NCI-H2171 treated with DMSO at 0.1 percent for 48 hours (cell line): ENCODE measurements at regions not wholly inside any gene's neighbourhood (a gene's known extent, or its start where the extent isn't known, plus 50 kb on each side); places are given as distances from the start of the nearest gene placed in this dataset.
"Not testable (repeated sequence)": the region's sequence is repeated elsewhere in the genome, so short reads cannot be mapped to it uniquely, and the experiment has no call there.

Source experiments
- DNase-seq: peaks from one replicate; lab custom pipeline; 2025; lab: John Stamatoyannopoulos, UW

- DNase-seq: no peak
These were observed 54.7 kb upstream of the NRIP1 start for GRCh38 chr21:15119486-15119885.

GRCh38 chr21:15121097-15121654, 56.4 kb upstream of the NRIP1 start:
- no peak for DNase-seq

- DNase-seq: no peak
These were observed 56.9 kb upstream of the NRIP1 start for GRCh38 chr21:15121655-15122120.

GRCh38 chr21:15122241-15122640, 57.4 kb upstream of the NRIP1 start:
- no peak for DNase-seq

GRCh38 chr21:15124731-15125130, 59.9 kb upstream of the NRIP1 start:
- no peak for DNase-seq

- no peak for DNase-seq
These were observed 62.1 kb upstream of the NRIP1 start for GRCh38 chr21:15126948-15127347.

- DNase-seq: no peak
These were observed 62.6 kb upstream of the NRIP1 start for GRCh38 chr21:15127437-15127836.

GRCh38 chr21:15128267-15128666, 63.5 kb upstream of the NRIP1 start:
- DNase-seq: no peak

GRCh38 chr21:15128714-15129113, 63.9 kb upstream of the NRIP1 start:
- DNase-seq: not testable (repeated sequence)

GRCh38 chr21:15130326-15130725, 65.5 kb upstream of the NRIP1 start:
- DNase-seq: no peak

- DNase-seq: no peak
These were observed 66.0 kb upstream of the NRIP1 start for GRCh38 chr21:15130751-15131150.

- DNase-seq: no peak
These were observed 68.0 kb upstream of the NRIP1 start for GRCh38 chr21:15132781-15133180.

GRCh38 chr21:15134701-15135470, 70.1 kb upstream of the NRIP1 start:
- DNase-seq: no peak

- DNase-seq: no peak
These were observed 71.2 kb upstream of the NRIP1 start for GRCh38 chr21:15135867-15136629.

- no peak for DNase-seq
These were observed 73.7 kb upstream of the NRIP1 start for GRCh38 chr21:15138490-15138889.

GRCh38 chr21:15139898-15140297, 75.1 kb upstream of the NRIP1 start:
- DNase-seq: no peak

- no peak for DNase-seq
These were observed 75.7 kb upstream of the NRIP1 start for GRCh38 chr21:15140321-15141019.

GRCh38 chr21:15141261-15141970, 76.6 kb upstream of the NRIP1 start:
- DNase-seq: no peak

- DNase-seq: no peak
These were observed 79.2 kb upstream of the NRIP1 start for GRCh38 chr21:15144026-15144425.

- no peak for DNase-seq
These were observed 83.6 kb upstream of the NRIP1 start for GRCh38 chr21:15148437-15148836.

- DNase-seq: no peak
These were observed 84.9 kb upstream of the NRIP1 start for GRCh38 chr21:15149600-15150224.
